ENCODE measurements at regions not wholly inside any gene's neighbourhood (a gene's known extent, or its start where the extent isn't known, plus 50 kb on each side); places are given as distances from the start of the nearest gene placed in this dataset.

- Mint-ChIP-seq H3K27me3 (ENCODE audit: insufficient read depth, unreplicated experiment) (no peaks in the 10 kb centered on the region), H3K4me1 (ENCODE audit: low read depth, unreplicated experiment) (peaks cover 8% of the 10 kb centered on the region), H3K4me3 (ENCODE audit: unreplicated experiment) (no peak overlapping the region), H3K36me3 (ENCODE audit: insufficient read depth, unreplicated experiment) (no peaks in the 10 kb centered on the region), H3K9me3 (ENCODE audit: unreplicated experiment) (peaks cover 16% of the 10 kb centered on the region), H3K27ac (ENCODE audit: unreplicated experiment) (peak overlapping the region; percentile 45)
- no peak for TF ChIP-seq CTCF (IDR thresholded peaks at IDR 0.05; ENCODE audit: insufficient read depth in 1 of 2, low read depth in 1 of 2, low read length in 1 of 2, severe bottlenecking in 1 of 2, unreplicated experiment in 1 of 2)
- H3K4me1 ChIP-seq: peaks cover 7% of the 10 kb centered on the region; the same call in 1 of the 2 replicates
- POLR2A ChIA-PET: no interaction called here
- intact Hi-C loops (cut with micrococcal nuclease; ENCODE audit: unreplicated experiment): no loop called here
- CTCF ChIA-PET: no interaction called here
- no peaks in the 10 kb centered on the region; the same call in 1 of the 2 replicates for H3K9me3 ChIP-seq
- no peaks in the 10 kb centered on the region for H3K36me3 ChIP-seq (ENCODE audit: control insufficient read depth, insufficient read depth, low read length)
- DNase-seq: no peak
- no peak overlapping the region for H3K4me3 ChIP-seq (ENCODE audit: low read depth, low read length)
- no peaks in the 10 kb centered on the region for H3K27me3 ChIP-seq (replicated peaks; ENCODE audit: control insufficient read depth, insufficient read depth, low read length)
- no TSS peak for BruUV-seq (replicated peaks)
These were observed 1220.3 kb upstream of the CITED2 start for GRCh38 chr6:140594806-140595128.

GRCh38 chr6:140592877-140593276 is 1218.4 kb upstream of the CITED2 start:
- Histone ChIP-seq H3K9me3 (no peaks in the 10 kb centered on the region; the same call in 1 of the 2 replicates), H3K36me3 (ENCODE audit: control insufficient read depth, insufficient read depth, low read length) (no peaks in the 10 kb centered on the region), H3K27me3 (replicated peaks; ENCODE audit: control insufficient read depth, insufficient read depth, low read length) (no peaks in the 10 kb centered on the region), H3K4me3 (ENCODE audit: low read depth, low read length) (no peak overlapping the region), H3K4me1 (peaks cover 7% of the 10 kb centered on the region; the same call in 1 of the 2 replicates)
- Mint-ChIP-seq H3K36me3 (ENCODE audit: insufficient read depth, unreplicated experiment) (no peaks in the 10 kb centered on the region), H3K4me3 (ENCODE audit: unreplicated experiment) (no peak overlapping the region), H3K9me3 (ENCODE audit: unreplicated experiment) (peaks cover 16% of the 10 kb centered on the region), H3K27me3 (ENCODE audit: insufficient read depth, unreplicated experiment) (no peaks in the 10 kb centered on the region), H3K27ac (ENCODE audit: unreplicated experiment) (no peak overlapping the region), H3K4me1 (ENCODE audit: low read depth, unreplicated experiment) (peaks cover 8% of the 10 kb centered on the region)
- CTCF ChIA-PET: no interaction called here
- POLR2A ChIA-PET: no interaction called here
- TF ChIP-seq CTCF (IDR thresholded peaks at IDR 0.05; ENCODE audit: insufficient read depth in 1 of 2, low read depth in 1 of 2, low read length in 1 of 2, severe bottlenecking in 1 of 2, unreplicated experiment in 1 of 2): no peak
- no TSS peak for BruUV-seq (replicated peaks)
- DNase-seq: no peak
- intact Hi-C loops (cut with micrococcal nuclease; ENCODE audit: unreplicated experiment): no loop called here

- no peak overlapping the region for H3K4me3 Mint-ChIP-seq (ENCODE audit: unreplicated experiment)
- no peaks in the 10 kb centered on the region for H3K36me3 ChIP-seq (ENCODE audit: control insufficient read depth, insufficient read depth, low read length)
- CTCF ChIA-PET: no interaction called here
These were observed 1216.2 kb upstream of the CITED2 start for GRCh38 chr6:140590641-140591040.

More at GRCh38 chr6:140590641-140591040, 1216.2 kb upstream of the CITED2 start:
- Histone ChIP-seq H3K4me3 (ENCODE audit: low read depth, low read length) (no peak overlapping the region), H3K4me1 (peaks cover 7% of the 10 kb centered on the region; the same call in 1 of the 2 replicates), H3K9me3 (no peaks in the 10 kb centered on the region; the same call in 1 of the 2 replicates), H3K27me3 (replicated peaks; ENCODE audit: control insufficient read depth, insufficient read depth, low read length) (no peaks in the 10 kb centered on the region)
- H3K27me3 Mint-ChIP-seq (ENCODE audit: insufficient read depth, unreplicated experiment): no peaks in the 10 kb centered on the region
- no peaks in the 10 kb centered on the region for H3K36me3 Mint-ChIP-seq (ENCODE audit: insufficient read depth, unreplicated experiment)
- POLR2A ChIA-PET: no interaction called here
- peaks cover 13% of the 10 kb centered on the region for H3K9me3 Mint-ChIP-seq (ENCODE audit: unreplicated experiment)
- H3K27ac Mint-ChIP-seq (ENCODE audit: unreplicated experiment): no peak overlapping the region
- intact Hi-C loops (cut with micrococcal nuclease; ENCODE audit: unreplicated experiment): no loop called here
- H3K4me1 Mint-ChIP-seq (ENCODE audit: low read depth, unreplicated experiment): peaks cover 8% of the 10 kb centered on the region
- BruUV-seq (replicated peaks): no TSS peak
- DNase-seq: no peak
- TF ChIP-seq CTCF (IDR thresholded peaks at IDR 0.05; ENCODE audit: insufficient read depth in 1 of 2, low read depth in 1 of 2, low read length in 1 of 2, severe bottlenecking in 1 of 2, unreplicated experiment in 1 of 2): no peak
